H9 (cell line): ENCODE measurements at regions not wholly inside any gene's neighbourhood (a gene's known extent, or its start where the extent isn't known, plus 50 kb on each side); places are given as distances from the start of the nearest gene placed in this dataset.

ENCODE experiments used
- DNase-seq: peaks from one replicate; pipeline ENCODE4 v3.0.0-alpha.2; 2017
- H2AFZ ChIP-seq: one replicate; pipeline ENCODE4 v1.6.1; 2013; ENCODE audit warnings: mild to moderate bottlenecking, low read length, control low read depth, moderate library complexity
- H2AK5ac ChIP-seq: 2 replicates; pipeline ENCODE4 v1.6.1; 2013; ENCODE audit warnings: low read length, control low read depth, mixed read lengths; ENCODE audit not compliant: insufficient read length
- H2BK120ac ChIP-seq: one replicate; pipeline ENCODE4 v1.6.1; 2013; ENCODE audit warnings: low read depth, mild to moderate bottlenecking, low read length, control low read depth, inconsistent platforms; ENCODE audit not compliant: poor library complexity, severe bottlenecking
- H2BK12ac ChIP-seq: 2 replicates; pipeline ENCODE4 v1.6.1; 2013; ENCODE audit warnings: low read length, control low read depth, mixed read lengths, low read depth; ENCODE audit not compliant: insufficient read length
- H2BK15ac ChIP-seq: 2 replicates; pipeline ENCODE4 v1.6.1; 2013; ENCODE audit warnings: low read depth, low read length, control low read depth
- H2BK20ac ChIP-seq: one replicate; pipeline ENCODE4 v1.6.1; 2013; ENCODE audit warnings: low read depth, mild to moderate bottlenecking, low read length, control low read depth, inconsistent platforms; ENCODE audit not compliant: poor library complexity, severe bottlenecking
- H2BK5ac ChIP-seq: 2 replicates; pipeline ENCODE4 v1.6.1; 2013; ENCODE audit warnings: low read length, control low read depth, mixed read lengths; ENCODE audit not compliant: insufficient read length
- H3K14ac ChIP-seq: 2 replicates; pipeline ENCODE4 v1.6.1; 2013; ENCODE audit warnings: low read length, control low read depth; ENCODE audit not compliant: insufficient read depth
- H3K18ac ChIP-seq: 2 replicates; pipeline ENCODE4 v1.6.1; 2013; ENCODE audit warnings: low read depth, mild to moderate bottlenecking, mixed read lengths, low read length, control low read depth; ENCODE audit not compliant: insufficient read length
- H3K23ac ChIP-seq: 2 replicates; pipeline ENCODE4 v1.6.1; 2013; ENCODE audit warnings: low read length, control low read depth, mixed read lengths, low read depth; ENCODE audit not compliant: insufficient read length
- H3K23me2 ChIP-seq: 2 replicates; pipeline ENCODE4 v1.6.1; 2013; ENCODE audit warnings: low read depth, mild to moderate bottlenecking, mixed read lengths, low read length, control low read depth; ENCODE audit not compliant: insufficient read length, poor library complexity, severe bottlenecking
- H3K27ac ChIP-seq: 2 replicates; pipeline ENCODE4 v1.5.1; 2013; ENCODE audit warnings: low read length, control low read depth, mixed read lengths, low read depth; ENCODE audit not compliant: insufficient read length
- H3K27me3 ChIP-seq: 2 replicates; pipeline ENCODE4 v1.6.1; 2013; ENCODE audit warnings: low read length, control low read depth, inconsistent platforms; ENCODE audit not compliant: insufficient read depth
- H3K4ac ChIP-seq: 2 replicates; pipeline ENCODE4 v1.6.1; 2013; ENCODE audit warnings: low read depth, mild to moderate bottlenecking, control low read depth, inconsistent platforms, low read length, moderate library complexity
- H3K4me1 ChIP-seq: 2 replicates; pipeline ENCODE4 v1.6.1; 2013; ENCODE audit warnings: low read length, control low read depth, inconsistent platforms; ENCODE audit not compliant: insufficient read depth
- H3K4me2 ChIP-seq: 2 replicates; pipeline ENCODE4 v1.6.1; 2013; ENCODE audit warnings: low read length, control low read depth, mixed read lengths; ENCODE audit not compliant: insufficient read length, insufficient read depth
- H3K56ac ChIP-seq: 2 replicates; pipeline ENCODE4 v1.6.1; 2013; ENCODE audit warnings: low read depth, mild to moderate bottlenecking, mixed read lengths, low read length, control low read depth; ENCODE audit not compliant: insufficient read length
- H3K79me1 ChIP-seq: 2 replicates; pipeline ENCODE4 v1.6.1; 2013; ENCODE audit warnings: low read depth, mild to moderate bottlenecking, moderate library complexity, low read length, control low read depth, inconsistent platforms; ENCODE audit not compliant: insufficient read depth, poor library complexity, severe bottlenecking
- H3K79me2 ChIP-seq: 2 replicates; pipeline ENCODE4 v1.6.1; 2013; ENCODE audit warnings: low read length, control low read depth, inconsistent platforms; ENCODE audit not compliant: insufficient read depth
- H3K9ac ChIP-seq: 2 replicates; pipeline ENCODE4 v1.6.1; 2013; ENCODE audit warnings: low read length, control low read depth, mixed read lengths; ENCODE audit not compliant: insufficient read length; ENCODE audit errors: extremely low read depth
- H3K9me3 ChIP-seq: one replicate; pipeline ENCODE4 v1.6.1; 2013; ENCODE audit warnings: low read depth, low read length, inconsistent platforms; ENCODE audit not compliant: control insufficient read depth
- H3T11ph ChIP-seq: one replicate; pipeline ENCODE4 v1.6.1; 2013; ENCODE audit warnings: mild to moderate bottlenecking, low read length, control low read depth, inconsistent platforms
- H4K20me1 ChIP-seq: one replicate; pipeline ENCODE4 v1.6.1; 2013; ENCODE audit not compliant: control insufficient read depth, insufficient read length, insufficient read depth
- H4K5ac ChIP-seq: 2 replicates; pipeline ENCODE4 v1.6.1; 2013; ENCODE audit warnings: low read depth, mild to moderate bottlenecking, mixed read lengths, low read length, control low read depth; ENCODE audit not compliant: insufficient read length
- H4K8ac ChIP-seq: replicated peaks from 2 replicates; pipeline ENCODE4 v1.6.1; 2013; ENCODE audit warnings: low read length, control low read depth, mixed read lengths, low read depth; ENCODE audit not compliant: insufficient read length
- H4K91ac ChIP-seq: 2 replicates; pipeline ENCODE4 v1.6.1; 2013; ENCODE audit warnings: low read depth, mild to moderate bottlenecking, moderate library complexity, mixed read lengths, low read length, control low read depth; ENCODE audit not compliant: insufficient read length
- H3K27ac Mint-ChIP-seq, 3 experiments: 2 replicates in 2 of 3; 3 replicates in 1 of 3; pipeline ENCODE4 v1.8.0; 2020 to 2021; ENCODE audit warnings: mixed read lengths in 3 of 3, mild to moderate bottlenecking in 1 of 3, moderate library complexity in 1 of 3
- H3K27me3 Mint-ChIP-seq: 2 replicates; pipeline ENCODE4 v1.8.0; 2021; ENCODE audit warnings: low read depth, mild to moderate bottlenecking, moderate library complexity, mixed read lengths
- H3K36me3 Mint-ChIP-seq, 3 experiments: 2 replicates in 2 of 3; 3 replicates in 1 of 3; pipeline ENCODE4 v1.8.0; 2020 to 2021; ENCODE audit warnings: low read depth in 3 of 3, mixed read lengths in 3 of 3; ENCODE audit not compliant: insufficient read depth in 1 of 3
- H3K4me1 Mint-ChIP-seq, 2 experiments: 2 replicates each; pipeline ENCODE4 v1.8.0; 2020; ENCODE audit warnings: mixed read lengths in 2 of 2
- H3K4me3 Mint-ChIP-seq, 2 experiments: 2 replicates in 1 of 2; 3 replicates in 1 of 2; pipeline ENCODE4 v1.8.0; 2020 to 2021; ENCODE audit warnings: mild to moderate bottlenecking in 2 of 2, mixed read lengths in 2 of 2, moderate library complexity in 1 of 2
- H3K9me3 Mint-ChIP-seq, 2 experiments: 2 replicates in 1 of 2; 3 replicates in 1 of 2; pipeline ENCODE4 v1.8.0; 2020; ENCODE audit warnings: mild to moderate bottlenecking in 2 of 2, mixed read lengths in 2 of 2, moderate library complexity in 1 of 2
- WGBS: extraction: QIAGEN DNeasy Blood & Tissue Kit; methylation state at CpG from one replicate; pipeline ENCODE4 v1.1.7; 2013; ENCODE audit warnings: missing lambda C conversion rate, low lambda C conversion rate, mixed read lengths; ENCODE audit not compliant: insufficient read length; ENCODE audit errors: extremely low coverage; 5-methylcytosine and 5-hydroxymethylcytosine counted together
- TF ChIP-seq, protein P1 (sequence below): fragments of 200-600 bp; sonication (generic); conservative IDR thresholded peaks from 3 replicates; pipeline ENCODE4 v1.8.0; 2021; ENCODE audit warnings: antibody characterized with exemption, mild to moderate bottlenecking

DNA sequence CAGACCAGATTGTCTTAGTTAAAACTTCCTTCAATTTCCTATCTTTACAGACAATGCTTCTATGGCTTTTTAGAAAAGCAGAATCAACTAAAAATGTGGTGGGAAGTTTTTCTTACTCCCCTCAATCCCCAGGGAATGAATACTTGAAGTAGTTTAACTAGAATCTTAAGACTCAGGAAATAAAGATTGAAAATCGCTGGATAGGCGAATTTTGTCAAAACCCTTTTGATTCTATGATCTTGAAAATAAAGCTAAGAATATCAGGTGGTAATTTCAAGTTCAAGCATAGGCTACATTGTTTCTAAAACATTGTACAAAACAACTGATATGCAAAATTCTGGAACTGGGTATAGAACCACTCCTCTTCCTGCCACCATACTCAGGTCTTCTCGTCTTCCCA, 276.5 kb upstream of the GK2 start:
- TF ChIP-seq, protein P1, sequence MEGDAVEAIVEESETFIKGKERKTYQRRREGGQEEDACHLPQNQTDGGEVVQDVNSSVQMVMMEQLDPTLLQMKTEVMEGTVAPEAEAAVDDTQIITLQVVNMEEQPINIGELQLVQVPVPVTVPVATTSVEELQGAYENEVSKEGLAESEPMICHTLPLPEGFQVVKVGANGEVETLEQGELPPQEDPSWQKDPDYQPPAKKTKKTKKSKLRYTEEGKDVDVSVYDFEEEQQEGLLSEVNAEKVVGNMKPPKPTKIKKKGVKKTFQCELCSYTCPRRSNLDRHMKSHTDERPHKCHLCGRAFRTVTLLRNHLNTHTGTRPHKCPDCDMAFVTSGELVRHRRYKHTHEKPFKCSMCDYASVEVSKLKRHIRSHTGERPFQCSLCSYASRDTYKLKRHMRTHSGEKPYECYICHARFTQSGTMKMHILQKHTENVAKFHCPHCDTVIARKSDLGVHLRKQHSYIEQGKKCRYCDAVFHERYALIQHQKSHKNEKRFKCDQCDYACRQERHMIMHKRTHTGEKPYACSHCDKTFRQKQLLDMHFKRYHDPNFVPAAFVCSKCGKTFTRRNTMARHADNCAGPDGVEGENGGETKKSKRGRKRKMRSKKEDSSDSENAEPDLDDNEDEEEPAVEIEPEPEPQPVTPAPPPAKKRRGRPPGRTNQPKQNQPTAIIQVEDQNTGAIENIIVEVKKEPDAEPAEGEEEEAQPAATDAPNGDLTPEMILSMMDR = no peak
- no peak overlapping the region for H3K27ac ChIP-seq

More for the DNA sequence above, 276.5 kb upstream of the GK2 start:
- Mint-ChIP-seq H3K36me3 (no peaks in the 10 kb centered on the region), H3K4me3 (no peak overlapping the region), H3K4me1 (peaks cover 4 to 5% of the 10 kb centered on the region in 2 experiments), H3K27me3 (no peaks in the 10 kb centered on the region), H3K27ac (no peak overlapping the region), H3K9me3 (no peaks in the 10 kb centered on the region)
- Histone ChIP-seq H3K23me2 (no peaks in the 10 kb centered on the region), H3K9me3 (no peaks in the 10 kb centered on the region), H3K14ac (no peak overlapping the region), H2BK120ac (no peak overlapping the region), H2AFZ (no peak overlapping the region), H4K91ac (no peak overlapping the region), H3K23ac (no peak overlapping the region), H3K79me2 (no peaks in the 10 kb centered on the region), H2BK20ac (no peak overlapping the region), H3K79me1 (no peaks in the 10 kb centered on the region), H2BK5ac (no peak overlapping the region), H2AK5ac (no peak overlapping the region), H3K56ac (no peak overlapping the region), H3T11ph (no peak overlapping the region), H3K18ac (no peak overlapping the region), H2BK12ac (no peak overlapping the region), H3K4ac (no peak overlapping the region), H2BK15ac (no peak overlapping the region), H3K4me2 (no peak overlapping the region), H3K27me3 (no peaks in the 10 kb centered on the region), H4K5ac (no peak overlapping the region), H4K20me1 (no peaks in the 10 kb centered on the region), H3K9ac (no peak overlapping the region), H4K8ac (no peak overlapping the region), H3K4me1 (no peaks in the 10 kb centered on the region; the same call in 1 of the 2 replicates)
- DNase-seq = no peak
- no CpG with 5 or more reads among the region's 3 CpGs for WGBS
